ENCODE measurements at regions not wholly inside any gene's neighbourhood (a gene's known extent, or its start where the extent isn't known, plus 50 kb on each side); places are given as distances from the start of the nearest gene placed in this dataset.

GRCh38 chr15:46258056-46258455 lies 623.2 kb downstream of the SQOR start:
- Histone ChIP-seq H3K4me3 (no peak overlapping the region), H3K36me3 (no peaks in the 10 kb centered on the region), H3K27ac (no peak overlapping the region), H3K27me3 (no peaks in the 10 kb centered on the region), H3K4me1 (no peaks in the 10 kb centered on the region), H3K9me3 (peaks cover 0 to 9% (median 0%) of the 10 kb centered on the region in 3 donors)
- no peak for TF ChIP-seq CTCF (IDR thresholded peaks at IDR 0.05)
- TF ChIP-seq POLR2A (IDR thresholded peaks at IDR 0.05) = no peak
- DNase-seq = no peak
- 68 to 73% methylated on average over 5 of the region's 5 CpGs for WGBS, 2 donors
- intact Hi-C loops (cut with DNase I) = no loop called here

- WGBS, 2 donors = 49 to 63% methylated on average over 2 of the region's 3 CpGs
- no peak overlapping the region for H3K4me3 ChIP-seq
- H3K27me3 ChIP-seq = no peaks in the 10 kb centered on the region
- H3K4me1 ChIP-seq = no peaks in the 10 kb centered on the region
- TF ChIP-seq POLR2A (IDR thresholded peaks at IDR 0.05) (no peak), CTCF (IDR thresholded peaks at IDR 0.05) (no peak)
- no peaks in the 10 kb centered on the region for H3K36me3 ChIP-seq
- intact Hi-C loops (cut with DNase I) = no loop called here
- no peak for DNase-seq
- no peak overlapping the region for H3K27ac ChIP-seq
- H3K9me3 ChIP-seq = peaks cover 0 to 9% (median 0%) of the 10 kb centered on the region in 3 donors
Observed at GRCh38 chr15:46260937-46261336, 626.1 kb downstream of the SQOR start.

- Histone ChIP-seq H3K9me3 (peaks cover 0 to 9% (median 0%) of the 10 kb centered on the region in 3 donors), H3K27ac (no peak overlapping the region), H3K4me1 (no peaks in the 10 kb centered on the region), H3K27me3 (no peaks in the 10 kb centered on the region), H3K4me3 (no peak overlapping the region), H3K36me3 (no peaks in the 10 kb centered on the region)
- intact Hi-C loops (cut with DNase I) = no loop called here
- DNase-seq = no peak
- TF ChIP-seq CTCF (IDR thresholded peaks at IDR 0.05) (no peak), POLR2A (IDR thresholded peaks at IDR 0.05) (no peak)
- 51 to 54% methylated on average over 3 of the region's 3 CpGs for WGBS, 2 donors
Observed at GRCh38 chr15:46265664-46266347, 631.0 kb downstream of the SQOR start.

- intact Hi-C loops (cut with DNase I) = no loop called here
- no peaks in the 10 kb centered on the region for H3K27me3 ChIP-seq
- 60 to 73% methylated on average over 2 of the region's 2 CpGs for WGBS, 2 donors
- no peak for DNase-seq
- no peak for TF ChIP-seq POLR2A (IDR thresholded peaks at IDR 0.05)
- TF ChIP-seq CTCF (IDR thresholded peaks at IDR 0.05) = no peak
- H3K27ac ChIP-seq = no peak overlapping the region
- H3K4me1 ChIP-seq = no peaks in the 10 kb centered on the region
- H3K9me3 ChIP-seq = peaks cover 0 to under 1% (median 0%) of the 10 kb centered on the region in 3 donors
- H3K36me3 ChIP-seq = no peaks in the 10 kb centered on the region
- H3K4me3 ChIP-seq = no peak overlapping the region
Observed at GRCh38 chr15:46266661-46267060, 631.8 kb downstream of the SQOR start.

- H3K27me3 ChIP-seq = no peaks in the 10 kb centered on the region
- H3K4me3 ChIP-seq = no peak overlapping the region
- DNase-seq = no peak
- WGBS, 2 donors = 59 to 64% methylated on average over 5 of the region's 5 CpGs
- no peaks in the 10 kb centered on the region for H3K9me3 ChIP-seq
- no peak for TF ChIP-seq CTCF (IDR thresholded peaks at IDR 0.05)
- TF ChIP-seq POLR2A (IDR thresholded peaks at IDR 0.05) = no peak
- no peaks in the 10 kb centered on the region for H3K4me1 ChIP-seq
- no peak overlapping the region for H3K27ac ChIP-seq
- no peaks in the 10 kb centered on the region for H3K36me3 ChIP-seq
- intact Hi-C loops (cut with DNase I) = no loop called here
Observed at GRCh38 chr15:46270481-46271147, 635.8 kb downstream of the SQOR start.

Measured in esophagus squamous epithelium (tissue), 5 donors.